NT2/D1 (cell line): ENCODE measurements at regions not wholly inside any gene's neighbourhood (a gene's known extent, or its start where the extent isn't known, plus 50 kb on each side); places are given as distances from the start of the nearest gene placed in this dataset.
"Not testable (repeated sequence)": the region's sequence is repeated elsewhere in the genome, so short reads cannot be mapped to it uniquely, and the experiment has no call there.

Experiments used
- DNase-seq: peaks from one replicate; pipeline ENCODE4 v3.0.0-alpha.2; 2011; ENCODE audit warnings: low read depth, low spot score
- H3K27me3 ChIP-seq: 2 replicates; pipeline ENCODE4 v1.6.0; 2011; ENCODE audit warnings: mild to moderate bottlenecking; ENCODE audit not compliant: insufficient read length, insufficient read depth
- H3K36me3 ChIP-seq: 2 replicates; pipeline ENCODE4 v1.6.1; 2011; ENCODE audit warnings: mild to moderate bottlenecking, low read length, mixed read lengths; ENCODE audit not compliant: insufficient read depth, insufficient read length
- H3K4me1 ChIP-seq: 2 replicates; pipeline ENCODE4 v1.5.1; 2011; ENCODE audit not compliant: insufficient read depth, insufficient read length
- H3K4me3 ChIP-seq: 2 replicates; pipeline ENCODE4 v1.5.1; 2011; ENCODE audit warnings: low read depth; ENCODE audit not compliant: insufficient read length
- H3K9ac ChIP-seq: 2 replicates; pipeline ENCODE4 v1.6.0; 2011; ENCODE audit warnings: low read depth; ENCODE audit not compliant: insufficient read length
- H3K9me3 ChIP-seq: 2 replicates; pipeline ENCODE4 v1.5.1; 2011; ENCODE audit warnings: mild to moderate bottlenecking, low read length; ENCODE audit not compliant: insufficient read depth
- SUZ12 ChIP-seq: IDR thresholded peaks from 2 replicates; pipeline ENCODE4 v1.6.1; 2011; ENCODE audit not compliant: insufficient read length, insufficient read depth; ENCODE audit errors: extremely low read depth
- YY1 ChIP-seq: IDR thresholded peaks from 2 replicates; pipeline ENCODE4 v1.6.1; 2011; ENCODE audit not compliant: insufficient read length, insufficient read depth
- ZNF274 ChIP-seq: IDR thresholded peaks from 2 replicates; pipeline ENCODE4 v1.6.1; 2011; ENCODE audit warnings: mild to moderate bottlenecking, low read depth, low read length

DNA sequence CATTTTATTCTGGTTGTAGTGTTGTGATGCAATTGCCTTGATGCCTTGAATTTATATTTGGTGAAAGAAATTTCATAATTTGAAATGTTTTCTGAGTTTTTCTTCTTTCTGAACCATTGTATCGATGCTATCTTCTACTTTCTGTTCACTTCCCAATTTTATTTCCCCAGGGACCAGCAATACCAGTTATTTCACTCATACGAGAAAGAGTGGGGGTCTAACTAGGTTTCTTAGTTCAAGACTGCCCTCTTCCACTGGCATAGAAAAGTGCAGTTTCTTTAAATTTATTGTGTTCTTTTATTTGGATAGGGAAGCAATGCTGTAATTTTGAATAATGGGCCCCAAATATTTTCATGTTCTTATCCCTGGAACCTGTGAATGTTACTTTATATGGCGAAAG lies 544.0 kb upstream of the ADGRL3 start:
- DNase-seq: no peak
- Histone ChIP-seq H3K4me1 (no peaks in the 10 kb centered on the region), H3K4me3 (no peak overlapping the region), H3K36me3 (no peaks in the 10 kb centered on the region), H3K9ac (no peak overlapping the region), H3K27me3 (no peaks in the 10 kb centered on the region), H3K9me3 (no peaks in the 10 kb centered on the region)
- no peak for TF ChIP-seq SUZ12
- no peak for TF ChIP-seq ZNF274
- TF ChIP-seq YY1: no peak

DNA sequence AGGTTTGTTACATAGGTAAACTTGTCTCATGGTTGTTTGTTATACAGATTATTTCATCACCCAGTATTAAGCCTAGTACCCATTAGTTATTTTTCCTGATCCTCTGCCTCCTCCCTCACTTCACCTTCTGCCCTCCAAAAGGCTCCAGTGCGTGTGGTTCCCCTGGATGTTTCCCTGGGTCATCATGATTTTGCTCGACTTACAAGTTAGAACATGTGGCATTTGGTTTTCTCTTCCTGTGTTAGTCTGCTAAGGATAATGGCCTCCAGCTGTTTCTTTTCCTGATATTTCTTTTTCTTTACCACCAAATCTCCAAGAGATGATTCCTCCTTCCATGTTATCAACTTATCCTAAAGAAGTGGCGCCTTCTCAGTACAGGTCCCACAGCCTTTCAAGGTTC lies 543.1 kb upstream of the ADGRL3 start:
- Histone ChIP-seq H3K9me3 (no peaks in the 10 kb centered on the region), H3K27me3 (no peaks in the 10 kb centered on the region), H3K36me3 (no peaks in the 10 kb centered on the region), H3K4me1 (no peaks in the 10 kb centered on the region), H3K9ac (no peak overlapping the region), H3K4me3 (no peak overlapping the region)
- DNase-seq: no peak
- no peak for TF ChIP-seq YY1
- TF ChIP-seq ZNF274: no peak
- no peak for TF ChIP-seq SUZ12

DNA sequence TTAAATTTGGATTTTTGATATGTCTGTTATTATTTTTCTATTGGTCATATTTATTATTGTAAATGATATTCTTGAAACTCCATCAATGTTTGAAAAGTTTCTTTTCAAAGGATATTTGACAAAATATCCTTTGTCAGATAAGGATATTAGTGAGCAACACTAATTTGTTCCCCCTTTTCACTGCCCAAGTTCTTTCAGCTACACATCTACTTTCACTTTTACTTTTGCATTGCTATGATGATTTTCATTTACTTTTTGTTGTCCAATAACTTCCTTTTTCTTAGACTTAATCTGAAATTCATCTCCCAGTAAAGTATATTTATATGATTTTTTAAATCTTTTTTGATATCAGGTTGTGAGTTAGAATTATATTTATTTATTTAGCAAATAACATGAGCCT lies 542.3 kb upstream of the ADGRL3 start:
- no peak for DNase-seq
- H3K4me1 ChIP-seq: no peaks in the 10 kb centered on the region
- H3K4me3 ChIP-seq: no peak overlapping the region
- no peaks in the 10 kb centered on the region for H3K9me3 ChIP-seq
- H3K9ac ChIP-seq: no peak overlapping the region
- H3K36me3 ChIP-seq: no peaks in the 10 kb centered on the region
- TF ChIP-seq SUZ12 (no peak), ZNF274 (no peak), YY1 (no peak)
- H3K27me3 ChIP-seq: no peaks in the 10 kb centered on the region

DNA sequence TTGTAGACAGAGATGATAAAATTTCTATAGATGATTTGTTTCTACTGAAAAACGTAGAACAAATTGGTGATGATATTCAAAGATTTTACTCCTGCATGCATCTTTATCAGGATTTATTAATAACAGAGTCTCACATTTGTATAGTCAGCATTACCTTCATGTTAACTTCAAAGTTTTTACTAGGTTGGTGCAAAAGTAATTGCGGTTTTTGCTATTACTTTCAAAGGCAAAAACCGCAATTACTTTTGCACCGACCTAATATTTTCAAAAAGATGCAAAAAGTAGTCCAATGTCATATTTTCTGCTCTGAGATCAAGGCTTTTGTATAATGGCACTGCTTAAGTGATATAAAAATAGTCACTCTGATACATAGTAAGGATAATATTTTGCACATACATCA lies 536.4 kb upstream of the ADGRL3 start:
- Histone ChIP-seq H3K36me3 (no peaks in the 10 kb centered on the region), H3K9me3 (no peaks in the 10 kb centered on the region), H3K4me1 (no peaks in the 10 kb centered on the region), H3K9ac (no peak overlapping the region), H3K4me3 (no peak overlapping the region), H3K27me3 (no peaks in the 10 kb centered on the region)
- no peak for DNase-seq
- TF ChIP-seq YY1: no peak
- TF ChIP-seq SUZ12: no peak
- TF ChIP-seq ZNF274: no peak

DNA sequence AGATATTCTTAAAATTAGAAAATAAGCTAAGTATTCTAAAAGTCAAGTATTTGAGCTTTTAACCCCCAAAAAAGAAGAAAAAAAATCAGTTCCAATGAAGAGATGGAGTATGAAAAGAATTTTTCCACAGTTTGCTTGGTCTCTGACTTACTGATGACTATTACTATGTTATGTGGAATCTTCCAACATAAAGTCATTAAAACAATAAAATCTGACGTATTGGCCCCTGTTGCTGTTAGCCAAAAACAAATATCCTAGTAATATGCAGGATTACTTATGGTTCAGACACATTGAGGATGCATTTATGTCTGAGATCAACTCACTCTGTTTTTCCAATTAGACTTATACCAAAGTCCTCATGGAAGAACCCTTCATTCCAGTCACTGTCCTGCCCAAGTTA lies 517.2 kb upstream of the ADGRL3 start:
- Histone ChIP-seq H3K36me3 (no peaks in the 10 kb centered on the region), H3K9ac (no peak overlapping the region), H3K4me3 (no peak overlapping the region), H3K4me1 (no peaks in the 10 kb centered on the region), H3K27me3 (no peaks in the 10 kb centered on the region), H3K9me3 (no peaks in the 10 kb centered on the region)
- no peak for TF ChIP-seq YY1
- no peak for TF ChIP-seq ZNF274
- TF ChIP-seq SUZ12: no peak
- no peak for DNase-seq

DNA sequence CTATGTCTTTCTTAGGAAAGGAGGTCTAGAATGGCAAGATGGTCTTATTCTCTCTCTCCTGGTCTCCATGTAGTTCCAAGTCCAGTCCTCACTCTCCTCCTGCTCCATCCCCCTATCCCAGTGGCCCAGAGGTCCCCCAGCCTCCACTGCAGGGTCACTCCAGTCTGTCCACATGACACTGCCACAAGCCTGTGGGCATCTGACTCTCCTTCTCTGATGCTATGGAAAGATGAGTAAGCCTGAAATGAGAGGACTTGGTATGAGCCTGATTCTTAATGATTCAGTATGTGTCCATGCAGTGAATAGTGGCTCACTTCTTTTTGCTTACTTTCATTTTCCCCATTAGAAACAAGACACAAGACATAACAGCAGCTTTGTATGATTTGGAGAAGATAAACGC lies 516.8 kb upstream of the ADGRL3 start:
- DNase-seq: no peak
- no peaks in the 10 kb centered on the region for H3K36me3 ChIP-seq
- TF ChIP-seq ZNF274 (no peak), SUZ12 (no peak), YY1 (no peak)
- H3K9ac ChIP-seq: no peak overlapping the region
- no peaks in the 10 kb centered on the region for H3K27me3 ChIP-seq
- H3K9me3 ChIP-seq: no peaks in the 10 kb centered on the region
- H3K4me3 ChIP-seq: no peak overlapping the region
- no peaks in the 10 kb centered on the region for H3K4me1 ChIP-seq

DNA sequence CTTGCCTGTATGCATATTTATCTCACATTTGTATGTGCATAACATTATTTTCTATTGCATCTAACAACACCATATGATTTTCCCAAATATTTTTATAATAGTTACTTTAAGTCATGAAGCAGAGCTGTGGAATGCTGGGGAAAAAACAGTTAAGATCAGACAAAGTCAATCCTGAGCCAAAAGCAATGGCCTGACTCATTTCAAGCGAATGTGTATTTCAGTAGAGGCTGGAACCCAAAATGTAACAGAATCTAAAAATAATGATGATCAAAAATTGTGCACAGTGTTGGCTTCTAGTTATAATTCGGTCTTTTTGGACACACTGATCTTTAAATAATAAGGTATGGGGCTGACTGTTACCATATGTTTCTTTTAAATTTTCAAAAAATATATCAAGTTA lies 516.2 kb upstream of the ADGRL3 start:
- Histone ChIP-seq H3K9me3 (no peaks in the 10 kb centered on the region), H3K27me3 (no peaks in the 10 kb centered on the region), H3K36me3 (no peaks in the 10 kb centered on the region), H3K4me3 (no peak overlapping the region), H3K4me1 (no peaks in the 10 kb centered on the region), H3K9ac (no peak overlapping the region)
- no peak for DNase-seq
- TF ChIP-seq SUZ12 (no peak), ZNF274 (no peak), YY1 (no peak)

DNA sequence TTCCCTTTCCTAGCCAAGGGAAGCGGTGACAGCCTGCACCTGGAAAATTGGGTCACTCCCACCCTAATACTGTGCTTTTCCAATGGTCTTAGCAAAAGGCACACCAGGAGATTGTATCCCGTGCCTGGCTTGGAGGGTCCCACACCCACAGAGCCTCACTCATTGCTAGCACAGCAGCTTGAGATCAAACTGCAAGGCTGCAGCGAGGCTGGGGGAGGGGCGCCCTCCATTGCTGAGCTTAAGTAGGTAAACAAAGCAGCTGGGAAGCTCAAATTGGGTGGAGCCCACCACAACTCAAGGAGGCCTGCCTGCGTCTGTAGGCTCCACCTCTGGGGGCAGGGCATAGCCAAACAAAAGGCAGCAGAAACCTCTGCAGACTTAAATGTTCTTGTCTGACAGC lies 504.1 kb upstream of the ADGRL3 start:
- H3K4me1 ChIP-seq, H3K4me3 ChIP-seq, DNase-seq, H3K9ac ChIP-seq, H3K27me3 ChIP-seq, H3K36me3 ChIP-seq: not testable (repeated sequence)
- H3K9me3 ChIP-seq: peaks cover 17% of the 10 kb centered on the region; the same call in 1 of the 2 replicates
